Non-pigmented ciliary epithelial cell (primary cell): ENCODE measurements at regions not wholly inside any gene's neighbourhood (a gene's known extent, or its start where the extent isn't known, plus 50 kb on each side); places are given as distances from the start of the nearest gene placed in this dataset.
"Not testable (repeated sequence)": the region's sequence is repeated elsewhere in the genome, so short reads cannot be mapped to it uniquely, and the experiment has no call there.

Source experiments
- DNase-seq: peaks from one replicate; pipeline ENCODE4 v3.0.0-alpha.2; 2010; ENCODE audit warnings: low read depth

DNA sequence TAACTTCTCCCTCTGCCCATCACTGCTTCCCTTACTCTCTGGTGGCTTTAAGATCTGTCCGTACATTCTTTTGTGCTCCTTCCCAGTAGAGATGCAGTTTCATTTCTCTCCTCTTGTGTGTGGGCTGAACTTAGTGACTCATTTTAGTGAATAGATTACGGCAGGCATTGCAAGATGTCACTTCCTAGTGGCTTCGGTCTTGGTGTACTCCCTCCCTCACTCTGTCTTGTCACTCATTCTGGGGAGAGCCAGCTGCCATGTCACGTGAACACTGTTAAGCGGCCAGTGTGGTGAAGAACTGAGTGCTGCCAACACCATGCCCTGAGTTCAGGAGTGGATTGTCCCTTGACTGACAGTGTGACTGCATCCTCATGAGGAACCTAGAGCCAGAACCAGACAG, 115.9 kb downstream of the OTOR start:
- no peak for DNase-seq

GRCh38 chr20:16864963-16865362, 116.8 kb downstream of the OTOR start:
- no peak for DNase-seq

GRCh38 chr20:16865406-16865805, 117.2 kb downstream of the OTOR start:
- DNase-seq: no peak

DNA sequence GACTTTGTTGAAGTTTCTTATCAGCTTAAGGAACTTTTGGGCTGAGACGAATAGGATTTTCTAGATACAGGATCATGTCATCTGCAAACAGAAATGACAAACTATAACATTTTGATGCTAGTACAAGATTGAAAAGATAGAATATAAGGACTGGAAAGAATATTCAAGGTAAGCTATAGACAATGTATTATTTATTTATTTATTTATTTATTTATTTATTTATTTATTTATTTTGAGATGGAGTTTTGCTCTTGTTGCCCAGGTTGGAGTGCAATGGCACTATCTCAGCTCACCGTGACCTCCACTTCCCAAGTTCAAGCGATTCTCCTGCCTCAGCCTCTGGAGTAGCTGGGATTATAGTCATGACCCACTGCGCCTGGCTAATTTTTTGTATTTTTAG, 125.0 kb downstream of the OTOR start:
- not testable (repeated sequence) for DNase-seq

- DNase-seq: no peak
Observed at GRCh38 chr20:16877053-16877554, 128.9 kb downstream of the OTOR start.

DNA sequence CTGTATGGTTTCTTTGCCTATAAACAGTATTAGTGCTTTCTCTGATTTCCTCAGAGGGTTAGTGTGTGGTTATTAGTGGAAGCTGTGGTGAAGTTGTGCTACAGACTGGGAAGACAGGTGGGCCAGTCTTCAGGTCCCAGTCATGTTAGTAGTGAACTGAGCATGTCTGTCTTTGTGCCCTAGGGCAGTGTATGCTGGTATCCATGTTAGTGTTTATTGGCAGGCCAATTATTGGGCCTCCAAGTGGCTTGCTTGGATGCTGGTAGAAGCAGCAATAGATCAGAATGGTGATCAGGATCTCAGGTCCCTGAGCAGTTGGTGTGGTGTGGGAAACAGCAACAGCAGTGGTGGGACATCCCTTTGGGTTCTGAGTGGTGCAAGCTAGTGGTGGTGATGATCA, 137.6 kb downstream of the OTOR start:
- no peak for DNase-seq

GRCh38 chr20:16898433-16898832, 150.3 kb downstream of the OTOR start:
- DNase-seq: no peak

DNA sequence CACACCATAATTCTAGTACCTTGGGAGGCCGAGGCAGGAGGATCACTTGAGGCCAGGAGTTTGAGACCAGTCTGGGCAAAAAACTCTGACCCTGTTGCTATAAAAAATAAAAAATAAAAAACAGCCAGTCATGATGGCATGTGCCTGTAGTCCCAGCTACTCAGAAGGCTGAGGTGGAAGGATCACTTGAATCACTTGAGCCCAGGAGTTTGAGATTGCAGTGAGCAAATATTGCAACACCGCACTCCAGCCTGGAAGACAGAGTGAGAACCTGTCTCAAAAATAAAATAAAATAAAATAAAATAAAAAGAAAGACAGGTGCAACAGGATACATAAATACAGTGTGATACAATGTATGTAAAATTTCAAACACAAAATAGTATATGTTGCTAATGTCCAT, 154.5 kb downstream of the OTOR start:
- DNase-seq: no peak

DNA sequence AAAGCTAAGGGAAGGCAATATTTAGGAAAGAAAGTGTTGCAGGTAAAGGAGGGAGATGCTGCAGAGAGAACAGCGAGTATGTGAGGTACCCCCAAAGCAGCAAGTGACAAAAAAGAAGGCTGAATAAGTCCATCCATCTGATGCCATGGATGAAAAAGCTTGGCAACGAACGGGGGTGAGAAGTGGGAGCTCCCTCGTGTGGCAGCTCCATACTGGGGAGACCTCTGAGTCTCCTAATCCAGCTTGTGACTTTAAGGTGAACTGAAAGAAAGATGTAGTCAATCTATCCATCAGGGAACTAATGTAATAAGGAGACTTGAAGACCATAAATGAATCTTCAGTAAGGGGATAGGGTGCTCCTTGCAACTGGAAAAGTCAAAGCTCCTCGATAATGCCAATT, 156.6 kb downstream of the OTOR start:
- DNase-seq: no peak

DNA sequence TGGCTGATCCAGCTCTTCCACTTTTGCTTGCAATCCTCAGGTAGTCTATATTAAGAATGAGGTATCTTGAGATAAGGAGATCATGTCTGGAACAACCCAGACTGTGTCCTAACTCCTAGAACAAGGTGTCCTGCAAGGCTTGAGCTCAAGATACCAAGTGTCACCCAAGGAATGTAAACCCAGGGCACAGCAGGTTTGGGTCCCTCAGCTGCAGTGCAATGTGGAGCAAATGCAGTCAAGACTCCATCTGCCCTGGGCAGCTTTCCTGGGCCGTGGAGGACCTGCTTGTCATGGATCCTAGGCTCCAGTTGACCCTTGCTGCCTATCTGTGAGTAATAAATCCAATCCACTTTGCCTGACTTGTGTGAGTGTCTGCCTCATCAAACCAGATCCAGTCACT, 166.1 kb downstream of the OTOR start:
- no peak for DNase-seq

DNA sequence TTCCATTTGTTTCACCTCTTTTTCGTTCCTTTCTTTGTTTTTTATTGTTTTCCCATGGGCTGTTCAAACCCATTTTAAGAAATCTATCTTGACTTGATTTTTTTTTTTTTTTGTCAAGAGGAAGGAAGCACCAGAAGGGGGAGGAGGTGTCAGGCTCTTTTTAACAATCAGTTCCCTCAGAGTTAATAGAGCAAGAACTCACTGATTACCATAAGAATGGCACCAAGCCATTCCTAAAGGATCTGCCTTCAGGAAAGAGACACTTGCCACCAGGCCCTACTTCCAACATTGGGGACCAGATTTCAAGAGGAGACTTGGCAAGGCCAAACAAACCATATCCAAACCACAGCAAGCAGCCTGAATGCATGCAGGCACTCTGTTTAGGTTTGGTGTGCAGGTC, 168.0 kb downstream of the OTOR start:
- no peak for DNase-seq

DNA sequence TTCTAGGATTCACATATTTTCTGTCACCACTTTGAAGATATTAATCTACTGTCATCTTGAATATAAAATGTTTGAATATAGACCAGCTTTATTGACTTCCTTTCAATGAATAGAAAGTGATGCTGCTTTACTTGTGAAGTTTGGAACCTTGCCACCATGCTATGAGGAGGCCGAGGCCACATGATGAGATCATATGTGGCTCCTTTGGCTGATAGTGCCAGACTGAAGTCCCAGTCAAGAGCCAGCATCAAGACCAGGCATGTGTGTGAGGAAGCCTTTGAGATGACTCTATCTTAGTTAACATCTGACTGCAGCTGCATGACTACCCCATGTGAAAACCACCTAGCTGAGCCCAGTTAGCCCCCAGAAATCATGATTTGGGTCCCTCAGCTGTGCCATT, 169.5 kb downstream of the OTOR start:
- no peak for DNase-seq

DNA sequence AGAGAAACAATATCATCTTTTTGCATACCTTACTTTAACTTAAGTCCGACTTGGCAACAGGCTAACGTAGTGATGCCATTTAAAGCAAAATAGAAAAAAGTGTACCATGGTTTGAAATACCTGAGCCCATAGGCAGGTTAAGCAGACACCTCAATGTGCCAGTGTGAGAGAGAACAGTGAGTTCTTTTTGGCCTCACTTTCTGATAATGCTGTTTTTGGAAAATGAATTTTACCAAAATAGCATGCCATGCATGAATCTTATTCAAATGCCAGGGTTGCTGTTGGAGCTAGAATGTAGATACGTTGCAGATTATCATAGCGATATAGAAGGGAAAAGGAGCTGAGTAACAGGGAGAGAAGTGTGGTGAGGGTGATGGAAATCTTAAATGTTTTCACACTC, 170.2 kb downstream of the OTOR start:
- DNase-seq: no peak

DNA sequence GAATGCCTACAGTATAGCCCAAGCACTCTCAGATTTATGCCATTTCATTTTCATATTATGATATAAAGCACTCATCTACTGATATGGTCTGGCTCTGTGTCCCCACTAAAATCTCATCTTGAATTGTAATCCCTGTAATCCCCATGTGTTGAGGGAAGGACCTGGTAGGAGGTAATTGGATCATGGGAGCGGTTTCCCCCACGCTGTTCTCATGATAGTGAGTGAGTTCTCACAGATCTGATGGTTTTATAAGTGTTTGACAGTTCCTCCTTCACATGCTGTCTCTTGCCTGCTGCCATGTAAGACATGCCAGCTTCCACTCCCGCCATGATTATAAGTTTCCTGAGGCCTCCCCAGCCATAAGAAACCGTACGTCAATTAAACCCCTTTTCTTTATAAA, 171.7 kb downstream of the OTOR start:
- no peak for DNase-seq

- peak; percentile 67 for DNase-seq
Observed at GRCh38 chr20:16922834-16923233, 174.7 kb downstream of the OTOR start.

GRCh38 chr20:16926626-16927430, 178.7 kb downstream of the OTOR start:
- DNase-seq: no peak

DNA sequence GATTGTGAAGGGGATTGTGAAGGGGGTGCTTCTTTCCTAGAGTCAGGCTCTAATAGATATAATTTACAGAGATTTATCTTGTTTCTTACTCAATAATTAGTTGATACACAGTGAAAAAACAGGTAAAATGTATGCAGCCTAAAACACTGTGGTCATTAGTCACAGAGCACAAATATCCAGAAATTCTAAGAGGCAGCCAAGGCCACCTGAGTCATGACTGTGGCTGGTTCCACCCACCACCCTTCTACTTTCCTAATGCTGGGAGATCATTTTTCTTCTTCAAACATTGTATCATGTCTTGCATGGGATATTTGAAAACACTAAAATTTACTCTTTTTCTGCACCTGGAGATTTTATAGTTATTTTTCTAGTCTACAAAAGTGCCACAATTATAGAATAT, 181.6 kb downstream of the OTOR start:
- peak; percentile 1 for DNase-seq

DNA sequence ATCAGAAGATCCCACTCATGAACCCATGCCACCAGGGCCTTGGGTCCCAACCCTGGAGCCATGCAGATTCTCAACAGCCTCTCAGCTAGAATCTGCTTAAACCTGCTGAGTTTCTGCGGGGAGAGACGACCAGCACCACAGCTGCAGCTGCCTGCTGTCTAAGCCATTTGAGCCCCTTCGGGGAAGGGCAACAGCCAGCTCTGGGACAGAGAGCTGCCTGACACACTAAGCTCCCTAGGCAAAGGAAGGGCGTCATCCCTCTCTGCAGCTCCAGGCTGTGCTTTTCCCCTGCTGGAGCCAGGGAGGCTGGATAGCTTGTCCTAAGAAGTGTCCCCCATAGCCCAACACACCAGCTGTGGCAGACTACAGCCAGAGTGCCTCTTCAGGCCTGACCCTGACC, 182.5 kb downstream of the OTOR start:
- DNase-seq: no peak

DNA sequence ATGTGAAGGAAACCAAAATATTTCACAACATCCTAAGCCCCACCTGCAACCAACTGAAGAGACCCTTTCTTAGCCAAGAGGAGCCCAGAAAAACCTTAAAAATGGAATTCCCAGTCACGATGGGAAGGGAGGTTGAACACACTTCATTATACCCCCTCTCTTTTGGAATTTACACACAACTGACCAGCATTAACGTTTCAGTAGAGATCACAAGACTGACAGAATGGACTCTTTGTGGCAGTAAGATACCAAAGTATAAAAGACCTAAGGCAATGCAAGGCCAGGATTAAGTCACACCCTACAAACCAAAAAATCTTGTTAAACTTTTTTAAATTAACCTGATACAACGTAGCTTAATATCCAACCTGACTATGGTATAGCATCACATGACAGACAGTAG, 190.9 kb downstream of the OTOR start:
- DNase-seq: no peak

DNA sequence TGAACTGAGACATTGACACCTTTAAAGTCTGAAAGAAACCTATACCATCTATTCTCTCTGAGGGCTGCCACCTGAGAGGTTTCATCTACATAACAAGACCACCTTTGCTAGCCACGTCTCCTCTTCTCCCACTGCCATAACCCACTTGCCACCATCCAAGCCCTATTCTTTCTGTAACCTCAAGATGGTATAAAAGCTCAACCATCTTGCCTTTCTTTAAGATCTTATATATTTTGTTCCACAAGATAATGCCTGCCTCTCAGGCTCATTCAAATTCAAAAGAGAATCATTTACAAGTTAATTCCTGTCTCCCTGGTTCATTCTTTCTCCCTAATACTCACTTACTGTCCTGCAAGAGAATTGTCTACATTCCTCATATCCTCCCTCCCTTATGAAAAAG, 192.5 kb downstream of the OTOR start:
- DNase-seq: no peak

- DNase-seq: no peak
Observed at GRCh38 chr20:16942051-16942450, 193.9 kb downstream of the OTOR start.

DNA sequence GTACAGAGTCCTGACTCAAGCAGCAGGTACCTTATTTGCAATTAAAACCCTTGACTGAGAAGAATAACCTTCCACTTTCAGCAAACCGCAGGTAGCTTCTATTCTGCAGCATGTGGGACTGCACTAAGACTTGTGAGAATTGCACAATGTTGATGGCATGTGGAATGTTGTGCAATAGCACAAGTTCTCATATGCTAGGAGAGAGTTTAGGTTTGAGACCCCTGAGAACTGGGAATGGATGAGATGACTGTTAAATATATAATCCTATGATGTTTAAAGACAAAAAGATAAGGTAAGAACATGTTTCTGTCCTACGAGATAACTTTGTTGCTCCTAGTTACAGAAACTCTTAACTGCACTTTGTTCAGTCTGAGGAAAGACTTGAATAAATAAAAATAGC, 194.6 kb downstream of the OTOR start:
- DNase-seq: no peak

DNA sequence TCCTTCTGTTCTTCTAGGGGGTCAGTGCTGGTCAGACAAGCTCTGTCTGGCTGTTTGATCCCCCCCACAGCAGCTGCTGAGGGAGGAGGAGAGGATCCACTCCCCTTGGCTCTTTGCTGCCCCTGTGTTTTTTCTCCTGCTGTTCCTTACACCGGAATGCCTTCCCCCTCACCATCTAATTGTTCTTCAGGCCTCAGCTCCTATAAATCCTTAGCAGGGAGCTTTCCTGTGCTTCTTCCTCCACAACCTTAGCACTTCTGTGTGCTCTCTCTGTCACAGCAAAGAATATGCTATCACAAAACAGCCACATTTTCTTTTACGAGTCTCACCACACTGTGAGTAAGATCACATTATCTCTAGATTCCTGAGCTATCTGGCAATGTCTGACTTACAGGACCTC, 196.6 kb downstream of the OTOR start:
- DNase-seq: no peak

- no peak for DNase-seq
Observed at GRCh38 chr20:16945619-16946018, 197.5 kb downstream of the OTOR start.
